ENCODE measurements at regions not wholly inside any gene's neighbourhood (a gene's known extent, or its start where the extent isn't known, plus 50 kb on each side); places are given as distances from the start of the nearest gene placed in this dataset.

DNA sequence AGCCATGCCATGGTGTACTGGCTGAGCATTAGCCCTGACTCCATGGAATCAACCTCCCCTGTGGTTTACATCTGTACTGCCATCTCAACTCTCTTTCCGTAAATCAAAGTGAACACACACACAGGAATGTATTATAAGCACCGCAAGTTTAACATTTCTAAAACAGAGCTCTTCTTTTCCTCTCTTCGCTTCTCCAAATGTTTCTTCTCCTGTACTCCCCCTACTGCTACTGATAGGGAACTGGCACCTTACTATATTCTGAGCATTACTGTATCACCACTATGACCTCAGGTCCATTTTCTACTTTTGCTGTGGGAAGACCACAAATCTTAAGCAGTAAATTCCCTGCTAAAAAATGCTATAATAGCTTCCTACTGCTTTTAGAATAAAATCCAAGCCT is 101.2 kb downstream of the NUS1 start:
- POLR2A ChIA-PET: no interaction called here
- intact Hi-C loops (cut with micrococcal nuclease; ENCODE audit: unreplicated experiment): no loop called here
- Histone ChIP-seq H3K4me3 (ENCODE audit: low read depth in 2 of 2, low read length in 2 of 2) (no peak overlapping the region), H3K27ac (ENCODE audit: low read length) (no peak overlapping the region), H3K9me3 (ENCODE audit: control insufficient read depth, insufficient read depth, low read depth, low read length) (no peaks in the 10 kb centered on the region), H3K4me1 (ENCODE audit: control insufficient read depth, insufficient read depth, low read length) (no peaks in the 10 kb centered on the region), H3K27me3 (ENCODE audit: control insufficient read depth, insufficient read depth, low read length) (peaks cover 2% of the 10 kb centered on the region; the same call in 1 of the 2 replicates), H3K36me3 (ENCODE audit: control insufficient read depth, insufficient read depth, low read length) (no peaks in the 10 kb centered on the region)
- BruUV-seq (replicated peaks): no TSS peak
- CTCF ChIA-PET: no interaction called here
- DNase-seq (ENCODE audit: low read depth, low spot score) (no peak), ATAC-seq (no peak)
- in situ Hi-C loops (cut with HindIII; ENCODE audit: low pct_unique_long_range_greater_than_20kb, low sequenced_read_pairs): no loop called here
- TF ChIP-seq, protein P1, sequence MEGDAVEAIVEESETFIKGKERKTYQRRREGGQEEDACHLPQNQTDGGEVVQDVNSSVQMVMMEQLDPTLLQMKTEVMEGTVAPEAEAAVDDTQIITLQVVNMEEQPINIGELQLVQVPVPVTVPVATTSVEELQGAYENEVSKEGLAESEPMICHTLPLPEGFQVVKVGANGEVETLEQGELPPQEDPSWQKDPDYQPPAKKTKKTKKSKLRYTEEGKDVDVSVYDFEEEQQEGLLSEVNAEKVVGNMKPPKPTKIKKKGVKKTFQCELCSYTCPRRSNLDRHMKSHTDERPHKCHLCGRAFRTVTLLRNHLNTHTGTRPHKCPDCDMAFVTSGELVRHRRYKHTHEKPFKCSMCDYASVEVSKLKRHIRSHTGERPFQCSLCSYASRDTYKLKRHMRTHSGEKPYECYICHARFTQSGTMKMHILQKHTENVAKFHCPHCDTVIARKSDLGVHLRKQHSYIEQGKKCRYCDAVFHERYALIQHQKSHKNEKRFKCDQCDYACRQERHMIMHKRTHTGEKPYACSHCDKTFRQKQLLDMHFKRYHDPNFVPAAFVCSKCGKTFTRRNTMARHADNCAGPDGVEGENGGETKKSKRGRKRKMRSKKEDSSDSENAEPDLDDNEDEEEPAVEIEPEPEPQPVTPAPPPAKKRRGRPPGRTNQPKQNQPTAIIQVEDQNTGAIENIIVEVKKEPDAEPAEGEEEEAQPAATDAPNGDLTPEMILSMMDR (IDR thresholded peaks at IDR 0.05): peak; percentile 27; the same call in 1 of the 2 replicates
- no peak for TF ChIP-seq POLR2AphosphoS5 (IDR thresholded peaks at IDR 0.05; ENCODE audit: low read depth, low read length)

DNA sequence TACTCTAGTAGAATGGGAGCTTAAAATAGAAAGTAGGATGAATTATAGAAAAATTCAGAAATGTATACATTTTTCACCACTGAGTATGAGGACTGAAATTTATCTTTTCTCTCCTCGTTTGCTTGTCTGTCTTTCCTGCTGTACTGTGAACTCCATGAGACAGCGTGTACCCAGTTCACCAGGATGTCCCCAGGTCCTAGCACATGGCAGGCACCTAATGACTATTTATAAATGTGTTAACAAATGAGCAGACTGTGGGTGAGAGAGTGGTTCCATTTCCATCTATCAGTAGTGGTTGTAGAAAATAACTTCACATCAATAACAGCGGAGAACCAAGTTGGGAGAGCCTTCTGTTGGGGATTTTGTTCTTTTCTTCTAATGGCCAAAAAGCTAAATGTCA is 106.3 kb downstream of the NUS1 start:
- no TSS peak for BruUV-seq (replicated peaks)
- POLR2A ChIA-PET: no interaction called here

DNA sequence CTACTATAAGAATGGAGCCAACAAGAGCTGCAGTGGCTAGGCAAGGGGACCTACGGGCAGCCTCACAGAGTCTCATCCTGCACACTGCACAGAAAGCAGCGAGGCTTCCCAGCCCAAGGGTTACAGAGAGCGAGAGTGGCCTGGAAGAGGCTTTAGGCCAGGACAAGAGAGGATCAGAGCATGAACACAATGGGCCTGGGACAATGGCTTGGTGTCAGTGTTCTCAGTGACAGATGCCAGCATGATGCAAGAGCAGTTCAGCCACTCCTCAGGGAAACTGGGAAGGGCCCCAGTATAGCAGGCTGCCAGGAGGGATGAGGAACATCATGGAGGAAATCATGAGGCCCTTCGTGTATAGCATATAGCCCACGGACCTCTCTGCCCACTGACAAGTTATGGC is 108.0 kb downstream of the NUS1 start:
- BruUV-seq (replicated peaks): no TSS peak
- intact Hi-C loops (cut with micrococcal nuclease; ENCODE audit: unreplicated experiment) (no loop called here), in situ Hi-C loops (cut with HindIII; ENCODE audit: low pct_unique_long_range_greater_than_20kb, low sequenced_read_pairs) (no loop called here)
- Histone ChIP-seq H3K27ac (ENCODE audit: low read length) (no peak overlapping the region), H3K27me3 (ENCODE audit: control insufficient read depth, insufficient read depth, low read length) (peaks cover 2% of the 10 kb centered on the region), H3K36me3 (ENCODE audit: control insufficient read depth, insufficient read depth, low read length) (no peaks in the 10 kb centered on the region), H3K4me3 (ENCODE audit: low read depth in 2 of 2, low read length in 2 of 2) (no peak overlapping the region), H3K4me1 (ENCODE audit: control insufficient read depth, insufficient read depth, low read length) (no peaks in the 10 kb centered on the region), H3K9me3 (ENCODE audit: control insufficient read depth, insufficient read depth, low read depth, low read length) (no peaks in the 10 kb centered on the region)
- CTCF ChIA-PET: no interaction called here
- TF ChIP-seq, protein P2, sequence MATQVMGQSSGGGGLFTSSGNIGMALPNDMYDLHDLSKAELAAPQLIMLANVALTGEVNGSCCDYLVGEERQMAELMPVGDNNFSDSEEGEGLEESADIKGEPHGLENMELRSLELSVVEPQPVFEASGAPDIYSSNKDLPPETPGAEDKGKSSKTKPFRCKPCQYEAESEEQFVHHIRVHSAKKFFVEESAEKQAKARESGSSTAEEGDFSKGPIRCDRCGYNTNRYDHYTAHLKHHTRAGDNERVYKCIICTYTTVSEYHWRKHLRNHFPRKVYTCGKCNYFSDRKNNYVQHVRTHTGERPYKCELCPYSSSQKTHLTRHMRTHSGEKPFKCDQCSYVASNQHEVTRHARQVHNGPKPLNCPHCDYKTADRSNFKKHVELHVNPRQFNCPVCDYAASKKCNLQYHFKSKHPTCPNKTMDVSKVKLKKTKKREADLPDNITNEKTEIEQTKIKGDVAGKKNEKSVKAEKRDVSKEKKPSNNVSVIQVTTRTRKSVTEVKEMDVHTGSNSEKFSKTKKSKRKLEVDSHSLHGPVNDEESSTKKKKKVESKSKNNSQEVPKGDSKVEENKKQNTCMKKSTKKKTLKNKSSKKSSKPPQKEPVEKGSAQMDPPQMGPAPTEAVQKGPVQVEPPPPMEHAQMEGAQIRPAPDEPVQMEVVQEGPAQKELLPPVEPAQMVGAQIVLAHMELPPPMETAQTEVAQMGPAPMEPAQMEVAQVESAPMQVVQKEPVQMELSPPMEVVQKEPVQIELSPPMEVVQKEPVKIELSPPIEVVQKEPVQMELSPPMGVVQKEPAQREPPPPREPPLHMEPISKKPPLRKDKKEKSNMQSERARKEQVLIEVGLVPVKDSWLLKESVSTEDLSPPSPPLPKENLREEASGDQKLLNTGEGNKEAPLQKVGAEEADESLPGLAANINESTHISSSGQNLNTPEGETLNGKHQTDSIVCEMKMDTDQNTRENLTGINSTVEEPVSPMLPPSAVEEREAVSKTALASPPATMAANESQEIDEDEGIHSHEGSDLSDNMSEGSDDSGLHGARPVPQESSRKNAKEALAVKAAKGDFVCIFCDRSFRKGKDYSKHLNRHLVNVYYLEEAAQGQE (IDR thresholded peaks at IDR 0.05; ENCODE audit: insufficient read depth in 1 of 2, low read depth in 2 of 2, low read length in 1 of 2): no peak
- no peak for TF ChIP-seq TCF7L2 (IDR thresholded peaks at IDR 0.05; ENCODE audit: low read depth, low read length)
- TF ChIP-seq POLR2AphosphoS5 (IDR thresholded peaks at IDR 0.05; ENCODE audit: low read depth, low read length): no peak
- TF ChIP-seq, protein P1 (IDR thresholded peaks at IDR 0.05): no peak
- no peak for TF ChIP-seq SIN3A (IDR thresholded peaks at IDR 0.05; ENCODE audit: borderline replicate concordance, insufficient read depth, low read depth, low read length)
- DNase-seq (ENCODE audit: low read depth, low spot score) (no peak), ATAC-seq (no peak)
- POLR2A ChIA-PET: no interaction called here

More for the DNA sequence above, 106.3 kb downstream of the NUS1 start:
- in situ Hi-C loops (cut with HindIII; ENCODE audit: low pct_unique_long_range_greater_than_20kb, low sequenced_read_pairs): no loop called here
- H3K4me1 ChIP-seq (ENCODE audit: control insufficient read depth, insufficient read depth, low read length): no peaks in the 10 kb centered on the region
- no peak overlapping the region for H3K4me3 ChIP-seq (ENCODE audit: low read depth in 2 of 2, low read length in 2 of 2)
- CTCF ChIA-PET: no interaction called here
- DNase-seq (ENCODE audit: low read depth, low spot score) (no peak), ATAC-seq (no peak)
- TF ChIP-seq TCF7L2 (IDR thresholded peaks at IDR 0.05; ENCODE audit: low read depth, low read length) (no peak), POLR2AphosphoS5 (IDR thresholded peaks at IDR 0.05; ENCODE audit: low read depth, low read length) (no peak)
- peaks cover 5% of the 10 kb centered on the region for H3K27me3 ChIP-seq (ENCODE audit: control insufficient read depth, insufficient read depth, low read length)
- no peak overlapping the region for H3K27ac ChIP-seq (ENCODE audit: low read length)
- intact Hi-C loops (cut with micrococcal nuclease; ENCODE audit: unreplicated experiment): no loop called here
- H3K36me3 ChIP-seq (ENCODE audit: control insufficient read depth, insufficient read depth, low read length): no peaks in the 10 kb centered on the region
- no peaks in the 10 kb centered on the region for H3K9me3 ChIP-seq (ENCODE audit: control insufficient read depth, insufficient read depth, low read depth, low read length)
